Left cardiac atrium (tissue), 4 donors: ENCODE measurements at regions not wholly inside any gene's neighbourhood (a gene's known extent, or its start where the extent isn't known, plus 50 kb on each side); places are given as distances from the start of the nearest gene placed in this dataset.

Source experiments
- ATAC-seq, 2 donors: fragments of 200-7000 bp; cut with Tn5 transposase; one replicate each; pipeline ENCODE4 v1.9.1; 2020; ENCODE audit warnings: mild to moderate bottlenecking in 2 of 2, moderate library complexity in 2 of 2
- DNase-seq: peaks from one replicate; pipeline ENCODE4 v3.0.0-alpha.2; 2020
- intact Hi-C, 2 donors: fragments of 100-400 bp; cut with DNase I; formaldehyde crosslinking; loops; one replicate each; pipeline versions ENCODE4 v1.14.1 to v1.15.1; 2022 to 2023
- donor health status: DM: no; HTN: yes; CAD: no.
- donor health status: DM: no; HTN: yes; CAD: no; lungs with severe emphysema.
- donor health status: DM: yes; HTN: yes; CAD: no.
- donor health status: Dilated cardiomyopathy.

DNA sequence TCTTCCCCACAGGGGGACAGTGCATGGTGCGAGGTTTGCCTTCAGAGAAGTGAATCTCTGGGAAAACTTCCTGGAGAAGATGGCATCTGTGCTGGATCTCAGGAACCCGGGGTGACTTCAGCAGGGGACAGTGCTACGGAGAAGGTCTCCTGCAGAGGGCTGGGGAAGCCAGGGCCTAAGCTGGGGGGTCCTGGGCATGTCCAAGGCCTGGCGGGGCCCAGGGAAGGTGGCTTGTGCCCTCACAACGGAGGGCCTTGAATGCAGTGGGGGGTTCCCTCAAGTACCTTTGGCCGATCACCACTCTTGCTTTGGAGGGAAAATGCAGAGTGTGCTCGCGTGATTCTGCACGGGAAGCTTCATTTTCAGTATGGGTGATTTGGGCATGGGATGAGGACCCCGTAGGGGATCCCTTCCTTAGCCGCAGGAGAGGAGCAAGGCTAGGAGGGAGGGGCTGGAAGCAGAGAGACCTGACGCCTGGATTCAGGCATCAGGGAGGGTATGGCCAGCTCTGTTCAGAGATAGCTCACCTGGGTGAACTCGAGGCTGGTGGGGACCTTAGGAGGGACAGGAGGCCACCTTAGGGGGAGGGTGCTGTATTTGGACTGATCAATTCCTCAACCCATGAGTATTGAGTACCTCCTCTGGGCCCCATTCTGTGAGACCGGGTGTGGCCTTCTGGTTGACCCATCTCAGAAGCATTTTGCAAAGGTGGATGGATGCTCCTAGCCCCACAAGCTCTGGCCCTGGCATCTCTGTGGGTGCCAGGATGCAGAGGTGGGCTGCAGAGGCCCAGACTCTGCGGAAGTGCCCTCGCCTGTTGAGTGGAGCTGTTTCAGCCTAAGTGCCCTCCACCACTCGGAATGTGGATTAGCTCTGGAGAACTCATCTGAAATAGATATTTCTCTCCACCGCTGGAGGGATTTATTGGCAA is 529.4 kb downstream of the TBC1D22A start:
- intact Hi-C loops = no loop called here
- no peak for DNase-seq
- no peak for ATAC-seq

GRCh38 chr22:47290706-47291430 is 528.4 kb downstream of the TBC1D22A start:
- no peak for ATAC-seq

GRCh38 chr22:47289336-47289985 is 527.0 kb downstream of the TBC1D22A start:
- ATAC-seq (no peak), DNase-seq (no peak)
- intact Hi-C loops = no loop called here

More at GRCh38 chr22:47290706-47291430, 528.4 kb downstream of the TBC1D22A start:
- DNase-seq = no peak
- intact Hi-C loops = no loop called here

DNA sequence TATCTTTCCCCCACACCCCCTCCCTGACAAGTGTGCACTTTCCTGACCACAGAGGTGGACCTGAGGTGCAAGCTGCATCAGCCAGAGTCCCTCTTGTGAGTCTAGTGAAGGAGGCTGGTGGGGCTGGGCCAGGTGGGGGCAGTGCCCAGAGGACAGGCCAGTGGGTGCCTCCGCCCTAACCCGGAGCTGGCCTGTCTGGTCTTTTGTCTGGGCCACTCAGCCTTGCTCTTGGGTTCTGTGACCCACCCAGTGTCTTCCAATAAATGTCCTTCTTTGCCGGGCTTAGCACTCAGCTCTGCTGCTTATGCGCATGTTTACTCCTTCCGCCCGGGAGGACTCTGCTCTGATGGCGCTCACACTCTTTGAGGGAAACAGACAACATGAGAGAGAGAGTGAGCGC is 526.2 kb downstream of the TBC1D22A start:
- no peak for DNase-seq
- intact Hi-C loops = no loop called here
- ATAC-seq = no peak

DNA sequence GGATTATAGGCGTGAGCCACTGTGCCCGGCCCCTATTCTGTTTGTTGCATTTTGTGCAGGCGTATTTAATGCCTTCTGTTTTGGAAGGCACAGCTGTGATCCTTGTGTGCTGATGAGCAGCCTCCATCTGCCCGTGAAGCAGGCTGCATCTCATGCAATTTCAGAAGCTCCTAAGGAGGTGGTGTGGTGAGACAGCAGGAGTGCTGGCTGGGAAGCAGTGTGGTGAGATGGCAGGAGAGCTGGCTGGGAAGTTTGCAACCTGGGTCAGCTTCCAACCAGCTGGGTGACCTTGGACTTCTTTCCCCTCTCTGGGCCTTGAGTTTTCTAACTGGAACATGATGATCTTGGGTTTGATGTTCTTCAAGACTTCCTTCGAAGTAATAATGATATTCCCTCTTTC is 525.1 kb downstream of the TBC1D22A start:
- ATAC-seq (no peak), DNase-seq (no peak)
- intact Hi-C loops = no loop called here

- DNase-seq (no peak), ATAC-seq (no peak)
- intact Hi-C loops = no loop called here
These were observed 524.1 kb downstream of the TBC1D22A start for GRCh38 chr22:47286590-47286989.

DNA sequence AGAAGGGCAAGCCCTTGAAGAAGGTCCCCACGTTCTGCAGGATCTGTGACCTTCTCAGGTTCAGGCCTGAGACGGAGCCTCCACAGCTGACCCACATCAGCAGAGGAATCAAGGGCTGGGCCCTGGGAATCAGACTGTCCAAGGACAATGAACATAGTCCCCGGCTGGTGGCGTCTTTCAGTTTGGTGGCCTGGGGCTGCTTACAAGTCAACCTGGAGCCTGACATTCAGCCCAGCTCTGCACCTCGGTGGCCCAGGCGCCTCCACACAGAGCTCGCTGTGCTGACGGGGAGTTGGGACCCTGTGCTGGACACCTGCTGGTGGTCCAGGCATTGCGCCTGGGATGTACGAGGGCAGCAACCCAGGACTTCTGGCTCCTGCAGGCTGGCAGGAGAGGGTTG is 523.5 kb downstream of the TBC1D22A start:
- intact Hi-C loops = no loop called here
- DNase-seq (no peak), ATAC-seq (no peak)

DNA sequence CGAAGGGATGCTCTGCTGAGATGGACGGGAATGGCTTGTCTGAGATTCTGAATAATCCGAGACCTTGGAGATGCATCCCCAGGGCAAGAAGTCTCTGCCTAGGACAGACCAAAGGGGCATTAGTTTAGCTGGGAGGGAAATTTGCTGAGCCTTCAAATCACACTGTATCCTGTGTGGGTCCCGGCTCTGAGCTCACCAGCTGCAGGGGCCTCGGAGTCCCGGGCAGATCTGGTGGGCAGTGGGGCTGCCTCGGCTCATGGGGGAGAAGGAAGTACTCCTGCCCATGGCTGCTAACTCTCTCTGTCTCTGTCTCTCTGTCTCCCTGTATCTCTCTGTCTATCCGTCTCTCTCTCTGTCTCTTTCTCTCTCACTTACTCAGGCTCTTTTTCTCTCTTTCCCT is 522.4 kb downstream of the TBC1D22A start:
- intact Hi-C loops = no loop called here
- DNase-seq (no peak), ATAC-seq (no peak)

- intact Hi-C loops = no loop called here
- ATAC-seq (no peak), DNase-seq (no peak)
These were observed 521.9 kb downstream of the TBC1D22A start for GRCh38 chr22:47284360-47284759.

GRCh38 chr22:47283616-47284270 is 521.3 kb downstream of the TBC1D22A start:
- DNase-seq = no peak
- intact Hi-C loops = no loop called here
- ATAC-seq = no peak

DNA sequence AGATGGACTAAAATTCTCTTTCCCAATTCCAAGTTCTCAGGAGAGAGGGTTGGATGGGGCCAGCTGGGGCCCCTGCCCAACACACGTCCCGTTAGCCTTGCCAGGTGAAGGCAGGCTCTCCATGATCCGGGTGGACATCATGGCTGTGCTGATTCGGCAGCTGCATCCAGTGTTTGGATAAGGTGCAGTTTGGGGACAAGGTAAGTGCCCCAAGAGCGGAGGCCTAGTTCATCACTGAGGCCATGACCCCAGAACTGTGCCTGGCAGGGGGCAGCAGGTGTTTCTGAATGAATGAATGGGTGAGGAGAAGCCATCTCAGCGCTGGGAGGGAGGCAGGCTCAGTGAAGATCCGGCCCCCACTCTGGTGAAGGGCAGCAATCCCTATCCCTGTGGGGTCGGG is 520.4 kb downstream of the TBC1D22A start:
- ATAC-seq = no peak
- intact Hi-C loops = no loop called here

DNA sequence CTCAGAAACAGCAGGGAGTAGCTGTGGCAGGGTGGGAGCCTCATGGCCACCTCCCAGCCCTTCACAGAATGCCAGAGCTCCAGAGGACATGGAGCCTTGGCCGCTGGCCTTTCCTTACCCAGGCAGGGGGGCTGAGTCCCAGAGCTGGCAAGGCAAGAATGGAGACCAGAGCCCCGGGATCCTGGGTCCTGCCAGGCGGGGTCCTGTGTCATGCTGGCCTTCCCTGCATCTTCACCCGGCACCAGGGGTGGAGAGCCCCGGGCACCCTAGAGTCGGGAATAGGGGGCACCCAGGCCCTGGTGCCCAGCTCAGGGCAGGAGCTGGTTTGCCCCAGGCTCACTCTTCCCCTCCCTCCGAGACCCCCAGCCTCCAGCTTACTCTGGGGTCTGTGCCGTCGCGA is 519.9 kb downstream of the TBC1D22A start:
- ATAC-seq = no peak
- DNase-seq = no peak
- intact Hi-C loops = no loop called here

More for the DNA sequence above, 520.4 kb downstream of the TBC1D22A start:
- DNase-seq = no peak

DNA sequence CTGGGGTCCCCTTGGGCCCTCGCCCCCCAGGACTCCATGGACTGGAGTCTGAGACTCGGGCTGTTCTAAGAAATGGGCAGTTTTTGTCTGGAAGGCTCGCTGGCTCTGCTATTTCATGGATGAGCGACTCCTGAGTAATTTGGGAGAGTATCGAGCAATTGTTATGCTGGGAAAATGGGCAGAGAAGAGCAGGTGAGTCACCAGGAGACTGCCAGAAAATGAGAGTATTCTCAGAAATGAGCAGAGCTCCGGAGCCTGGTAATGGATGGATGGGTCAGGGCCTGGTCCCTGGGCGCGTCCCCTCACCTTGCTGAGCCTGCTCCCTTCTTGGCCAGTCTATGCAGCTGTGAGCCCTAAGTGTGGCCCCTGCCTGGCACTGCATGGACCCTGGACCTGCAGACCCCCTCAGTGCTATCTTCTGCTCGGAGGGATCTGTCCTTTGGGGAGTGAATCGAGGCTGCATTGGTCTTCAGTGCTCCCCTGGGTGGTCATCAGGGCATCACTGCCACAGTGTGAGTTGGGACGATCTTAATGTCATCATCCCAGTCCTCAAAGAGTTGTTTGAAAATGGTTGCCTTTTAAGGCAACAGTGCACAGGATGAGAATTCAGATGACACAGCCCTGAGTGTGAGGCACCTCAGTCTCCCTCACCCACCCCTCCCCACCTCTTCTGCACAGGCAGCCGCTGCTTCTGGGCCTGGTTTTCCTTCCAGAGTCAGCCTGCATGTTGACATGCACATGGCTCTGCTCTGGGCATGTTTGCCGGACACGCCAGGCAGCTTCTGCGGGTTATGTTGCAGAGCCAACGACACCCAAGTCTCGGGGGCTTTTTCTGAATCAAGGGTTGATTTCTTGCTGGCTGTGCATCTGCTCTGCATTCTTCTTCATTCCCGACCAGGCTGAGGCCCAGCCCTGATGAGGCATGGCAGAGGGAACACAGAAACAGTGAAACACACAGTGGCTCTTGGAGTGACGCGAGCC is 519.0 kb downstream of the TBC1D22A start:
- intact Hi-C loops = no loop called here
- ATAC-seq = no peak
- no peak for DNase-seq

DNA sequence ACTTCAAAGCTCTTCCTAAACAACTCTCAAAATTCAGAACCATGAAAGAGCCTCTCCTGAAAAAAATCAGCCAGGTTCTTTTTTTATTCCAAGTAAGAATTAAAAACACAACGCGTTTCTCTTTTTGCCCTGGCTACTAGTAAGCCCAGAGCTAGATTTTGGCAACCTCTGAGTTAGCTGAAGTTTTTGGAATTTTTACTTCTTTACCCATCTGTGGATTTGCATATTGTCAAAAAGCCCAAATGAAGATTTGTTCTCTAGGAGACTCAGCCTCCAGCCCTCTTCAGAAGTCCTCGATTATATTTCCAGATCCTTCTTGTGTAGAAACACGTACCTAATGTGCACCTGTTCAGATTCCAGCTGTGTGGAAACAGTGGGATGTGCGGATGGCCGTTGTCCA is 517.9 kb downstream of the TBC1D22A start:
- DNase-seq (no peak), ATAC-seq (no peak)
- intact Hi-C loops = no loop called here

DNA sequence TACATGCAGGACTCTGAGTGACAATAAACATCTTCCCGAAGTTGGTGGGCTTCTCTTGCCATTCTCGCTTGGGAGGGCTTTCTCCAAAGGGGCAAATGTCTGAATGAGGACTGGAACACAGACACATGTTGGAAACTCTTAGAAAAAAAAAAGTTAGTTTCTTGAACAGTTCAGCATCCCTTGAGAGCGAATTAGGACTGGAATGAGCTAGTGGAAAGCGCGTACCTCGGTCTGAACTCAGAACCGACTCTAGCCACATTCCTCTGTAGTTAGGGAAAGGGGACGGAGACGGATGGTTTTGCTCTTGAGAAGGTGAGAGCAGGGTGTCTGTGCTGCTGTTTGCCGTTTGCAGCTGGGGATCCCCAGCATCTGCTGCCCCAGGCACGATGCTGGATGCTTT is 517.3 kb downstream of the TBC1D22A start:
- intact Hi-C loops = no loop called here
- no peak for DNase-seq
- no peak for ATAC-seq

DNA sequence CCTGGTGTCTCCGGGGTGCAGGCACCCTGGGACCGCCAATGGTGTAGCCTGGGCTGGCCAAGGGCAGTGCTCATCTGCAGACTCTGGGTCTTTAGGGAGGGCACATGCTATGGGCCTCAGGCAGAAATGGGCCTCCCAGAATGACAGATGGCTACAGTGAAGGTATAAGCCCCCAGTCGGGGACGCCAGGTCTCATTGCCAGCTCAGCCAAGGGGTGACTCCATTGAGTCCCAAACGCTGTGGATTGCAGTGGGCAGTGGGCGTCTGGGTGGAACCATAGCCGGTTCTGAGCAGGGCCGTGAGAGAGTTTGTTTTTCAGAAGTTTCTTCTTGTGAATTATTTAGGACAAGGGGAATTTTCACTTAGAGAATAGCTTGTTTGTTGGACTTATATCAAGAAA is 516.9 kb downstream of the TBC1D22A start:
- DNase-seq (no peak), ATAC-seq (no peak)
- intact Hi-C loops = no loop called here

DNA sequence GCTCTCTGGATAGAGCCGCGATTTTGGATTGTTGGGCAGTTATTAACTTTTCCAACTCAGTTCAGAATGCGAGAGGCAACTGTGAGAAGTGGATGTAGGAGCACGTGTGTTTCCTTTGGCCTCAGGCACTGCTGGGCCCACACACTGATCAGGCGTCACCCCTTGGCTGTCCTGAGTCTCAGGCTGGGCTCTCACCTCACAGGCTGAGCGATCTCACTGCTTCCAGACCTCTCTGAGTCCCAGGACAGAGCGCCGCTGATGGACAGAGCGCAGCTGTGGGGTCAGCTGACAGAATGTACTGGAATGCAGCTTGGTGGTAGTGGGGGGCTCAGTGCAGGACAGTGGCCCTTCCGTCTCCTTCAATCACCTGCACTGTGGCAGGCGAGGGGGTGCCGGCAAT is 516.2 kb downstream of the TBC1D22A start:
- ATAC-seq (peak in 1 of 2 donors; percentile 72), DNase-seq (no peak)
- intact Hi-C loops = no loop called here

DNA sequence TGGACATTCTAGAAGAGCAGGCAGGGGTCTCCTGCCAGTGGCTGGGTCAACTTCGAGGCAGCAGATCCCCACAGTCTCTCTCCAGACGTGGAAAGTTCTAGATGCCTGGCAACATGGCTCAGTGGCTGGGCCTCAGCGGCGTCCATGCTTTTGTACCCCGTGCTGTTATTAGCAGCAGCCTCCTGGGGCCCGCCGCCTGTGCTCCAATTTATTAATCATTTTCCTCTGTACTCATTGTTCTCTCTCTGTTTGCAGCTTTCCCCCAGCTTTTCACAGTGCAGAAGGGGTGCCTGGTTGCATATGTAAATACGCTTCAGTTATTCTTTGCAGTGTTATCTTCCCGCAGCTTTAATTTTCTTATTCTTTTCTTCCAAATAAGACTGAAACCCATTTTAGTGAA is 515.1 kb downstream of the TBC1D22A start:
- DNase-seq = no peak
- ATAC-seq = no peak
- intact Hi-C loops = no loop called here
